GM10266 (cell line): ENCODE measurements at regions not wholly inside any gene's neighbourhood (a gene's known extent, or its start where the extent isn't known, plus 50 kb on each side); places are given as distances from the start of the nearest gene placed in this dataset.

ENCODE experiments used
- DNase-seq: peaks from one replicate; pipeline ENCODE4 v3.0.0; 2012; ENCODE audit errors: extremely low spot score
- CTCF ChIP-seq: IDR thresholded peaks from 2 replicates; pipeline ENCODE4 v1.5.1; 2012; ENCODE audit warnings: mild to moderate bottlenecking, low read depth; ENCODE audit not compliant: control insufficient read depth, insufficient read depth; ENCODE audit errors: missing control alignments

- no peak for DNase-seq
- TF ChIP-seq CTCF, result no peak
Measured at GRCh38 chr10:10853954-10854353, 163.7 kb upstream of the CELF2 start.

GRCh38 chr10:10854725-10855124 is 162.9 kb upstream of the CELF2 start:
- TF ChIP-seq CTCF, result no peak
- no peak for DNase-seq

- peak; percentile 12 for DNase-seq
- TF ChIP-seq CTCF, result no peak
Measured at GRCh38 chr10:10855151-10855581, 162.5 kb upstream of the CELF2 start.

GRCh38 chr10:10860455-10860976 is 157.2 kb upstream of the CELF2 start:
- no peak for TF ChIP-seq CTCF
- no peak for DNase-seq

- TF ChIP-seq CTCF, result no peak
- DNase-seq, result no peak
Measured at GRCh38 chr10:10865303-10865702, 152.4 kb upstream of the CELF2 start.

- DNase-seq, result no peak
- TF ChIP-seq CTCF, result no peak
Measured at GRCh38 chr10:10865913-10866312, 151.8 kb upstream of the CELF2 start.

- DNase-seq, result peak; percentile 13
- no peak for TF ChIP-seq CTCF
Measured at GRCh38 chr10:10869592-10869991, 148.1 kb upstream of the CELF2 start.
